GM10266 (cell line): ENCODE measurements at regions not wholly inside any gene's neighbourhood (a gene's known extent, or its start where the extent isn't known, plus 50 kb on each side); places are given as distances from the start of the nearest gene placed in this dataset.

Experiments
- DNase-seq: peaks from one replicate; pipeline ENCODE4 v3.0.0; 2012; ENCODE audit errors: extremely low spot score
- CTCF ChIP-seq: IDR thresholded peaks from 2 replicates; pipeline ENCODE4 v1.5.1; 2012; ENCODE audit warnings: mild to moderate bottlenecking, low read depth; ENCODE audit not compliant: control insufficient read depth, insufficient read depth; ENCODE audit errors: missing control alignments

GRCh38 chr10:121420006-121420405 lies 178.2 kb downstream of the FGFR2 start:
- TF ChIP-seq CTCF, result no peak
- no peak for DNase-seq

GRCh38 chr10:121422096-121422495 lies 176.1 kb downstream of the FGFR2 start:
- no peak for DNase-seq

GRCh38 chr10:121425623-121426022 lies 172.6 kb downstream of the FGFR2 start:
- DNase-seq, result no peak
- no peak for TF ChIP-seq CTCF

More at GRCh38 chr10:121422096-121422495, 176.1 kb downstream of the FGFR2 start:
- TF ChIP-seq CTCF, result no peak

GRCh38 chr10:121426307-121426706 lies 171.9 kb downstream of the FGFR2 start:
- DNase-seq, result no peak
- no peak for TF ChIP-seq CTCF
